Glomerular endothelial cell (primary cell): ENCODE measurements at regions not wholly inside any gene's neighbourhood (a gene's known extent, or its start where the extent isn't known, plus 50 kb on each side); places are given as distances from the start of the nearest gene placed in this dataset.
"Not testable (repeated sequence)": the region's sequence is repeated elsewhere in the genome, so short reads cannot be mapped to it uniquely, and the experiment has no call there.

ENCODE experiments used
- DNase-seq: peaks from one replicate; pipeline ENCODE4 v3.0.0-alpha.2; 2011; ENCODE audit warnings: low read depth, low spot score; ENCODE audit errors: extremely low read depth

DNA sequence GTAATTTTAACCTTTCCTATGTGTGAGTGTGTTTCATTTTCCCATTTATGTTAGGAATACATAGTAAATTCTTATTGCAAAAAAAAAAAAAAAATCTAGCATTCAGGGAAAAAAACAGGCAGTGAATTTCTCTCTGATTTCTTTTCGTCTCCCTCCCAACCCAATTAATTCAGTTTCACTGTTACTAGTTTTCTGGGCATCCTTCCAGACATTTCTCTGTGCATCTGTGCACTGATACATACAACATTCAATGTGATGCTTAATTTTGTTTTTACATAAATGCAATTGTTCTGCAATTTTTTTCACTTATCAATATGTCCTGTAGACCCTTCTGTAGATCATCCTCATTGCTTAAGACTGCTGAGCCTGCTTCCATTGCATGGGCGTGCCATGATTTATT lies 694.3 kb upstream of the TBX3 start:
- no peak for DNase-seq

- DNase-seq: no peak
These were observed 693.8 kb upstream of the TBX3 start for GRCh38 chr12:115377779-115378178.

DNA sequence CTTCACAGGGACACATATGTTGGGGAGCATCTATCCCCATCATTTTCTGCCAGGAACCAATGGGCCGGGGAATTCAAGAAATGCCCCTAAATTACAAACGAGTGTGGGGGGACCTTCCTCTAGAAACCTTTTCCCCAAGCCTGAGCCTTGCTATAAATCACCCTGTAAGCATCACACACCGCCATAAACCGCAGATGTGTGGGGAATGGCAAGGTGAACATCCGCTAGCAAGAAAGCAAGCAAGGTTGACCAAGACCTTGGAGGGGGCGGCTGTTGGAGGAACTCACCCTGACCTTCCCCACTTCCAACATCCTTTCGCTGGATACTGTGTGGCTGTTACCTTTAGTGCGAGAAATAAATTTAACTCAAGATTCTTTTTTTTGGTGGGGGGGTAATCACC lies 693.3 kb upstream of the TBX3 start:
- DNase-seq: no peak

GRCh38 chr12:115375186-115375991 lies 691.4 kb upstream of the TBX3 start:
- DNase-seq: no peak

DNA sequence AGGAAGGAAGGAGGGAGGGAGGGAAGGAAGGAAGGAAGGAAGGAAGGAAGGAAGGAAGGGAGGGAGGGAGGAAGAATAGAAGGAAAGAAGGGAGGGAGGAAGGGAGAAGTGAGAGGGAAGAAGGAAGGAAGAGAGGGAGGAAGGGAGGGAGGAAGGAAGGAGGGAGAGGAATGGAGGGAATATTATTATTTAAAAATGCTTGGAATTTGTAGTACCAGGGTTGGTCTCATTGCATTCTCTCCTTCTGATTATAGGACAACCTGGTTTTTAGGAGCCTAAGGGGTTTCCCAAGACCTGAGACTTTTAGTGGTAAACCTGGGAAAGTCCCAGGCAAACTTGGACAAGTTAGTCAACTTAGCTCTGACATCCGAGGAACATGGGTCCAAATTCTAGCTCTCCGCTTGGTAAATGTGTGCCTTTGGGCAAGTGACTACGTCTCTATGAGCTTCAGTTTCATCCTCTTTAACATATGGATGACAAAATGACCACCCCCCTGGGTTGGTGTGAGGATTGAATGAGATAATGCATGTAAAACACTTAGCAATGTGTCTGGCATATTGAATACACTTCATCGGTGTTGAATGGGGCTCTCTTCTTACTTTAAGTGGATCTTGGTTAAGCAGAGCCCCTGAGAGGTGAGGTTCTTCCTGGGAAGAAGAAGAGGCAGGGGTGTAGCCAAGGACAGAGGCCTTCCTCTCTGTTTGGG lies 690.7 kb upstream of the TBX3 start:
- no peak for DNase-seq

GRCh38 chr12:115371711-115372110 lies 687.7 kb upstream of the TBX3 start:
- no peak for DNase-seq

- DNase-seq: no peak
These were observed 686.7 kb upstream of the TBX3 start for GRCh38 chr12:115370650-115371049.

DNA sequence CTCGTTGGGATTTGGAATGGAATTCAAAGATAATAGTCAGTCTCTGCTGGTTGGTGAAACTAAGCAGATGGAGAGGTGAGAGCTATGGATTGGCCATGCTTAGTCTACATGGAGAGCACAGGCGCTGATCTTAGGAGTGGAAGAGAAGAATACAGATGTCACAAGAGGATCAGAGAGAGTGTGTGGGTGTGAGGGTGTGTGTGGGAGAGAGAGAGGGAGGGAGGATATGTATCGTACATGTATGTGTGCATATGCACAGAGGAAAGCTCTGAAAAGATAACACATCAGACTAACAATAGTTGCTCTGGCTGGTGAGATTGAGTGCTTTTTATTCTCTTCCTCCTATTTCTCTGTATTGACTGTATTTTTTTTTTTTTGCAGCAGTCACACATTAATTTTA lies 686.2 kb upstream of the TBX3 start:
- DNase-seq: no peak

DNA sequence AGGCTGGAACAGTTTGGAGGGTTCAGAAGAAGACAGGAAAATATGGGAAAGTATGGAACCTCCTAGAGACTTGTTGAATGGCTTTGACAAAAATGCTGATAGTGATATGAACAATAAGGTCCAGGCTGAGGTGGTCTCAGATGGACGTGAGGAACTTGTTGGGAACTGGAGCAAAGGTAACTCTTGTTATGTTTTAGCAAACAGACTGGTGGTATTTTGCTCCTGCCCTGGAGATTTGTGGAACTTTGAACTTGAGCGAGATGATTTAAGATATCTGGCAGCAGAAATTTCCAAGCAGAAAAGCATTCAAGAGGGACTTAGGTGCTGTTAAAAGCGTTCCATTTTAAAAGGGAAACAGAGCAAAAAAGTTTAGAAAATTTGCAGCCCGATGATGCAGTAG lies 682.3 kb upstream of the TBX3 start:
- DNase-seq: not testable (repeated sequence)

- not testable (repeated sequence) for DNase-seq
These were observed 681.8 kb upstream of the TBX3 start for GRCh38 chr12:115365765-115366164.

DNA sequence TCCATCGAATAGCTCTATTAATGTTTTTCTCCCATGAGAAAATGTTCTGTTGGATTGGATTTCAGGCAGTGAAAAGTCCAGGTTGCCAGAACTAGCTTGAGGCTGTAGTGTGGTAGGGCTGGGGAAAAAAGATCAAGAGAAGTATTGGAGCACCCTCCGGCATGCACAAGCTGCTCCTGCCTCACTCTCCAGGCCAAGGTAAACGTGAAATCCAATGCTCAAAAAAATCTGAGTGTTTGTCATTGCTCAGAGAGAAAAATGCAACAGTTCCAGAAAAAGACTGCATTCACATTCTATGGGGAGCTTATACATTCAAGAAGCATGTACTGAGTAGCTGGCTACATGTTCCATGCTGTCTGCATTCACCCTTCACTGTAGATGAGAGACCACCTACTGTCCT lies 680.9 kb upstream of the TBX3 start:
- DNase-seq: no peak

DNA sequence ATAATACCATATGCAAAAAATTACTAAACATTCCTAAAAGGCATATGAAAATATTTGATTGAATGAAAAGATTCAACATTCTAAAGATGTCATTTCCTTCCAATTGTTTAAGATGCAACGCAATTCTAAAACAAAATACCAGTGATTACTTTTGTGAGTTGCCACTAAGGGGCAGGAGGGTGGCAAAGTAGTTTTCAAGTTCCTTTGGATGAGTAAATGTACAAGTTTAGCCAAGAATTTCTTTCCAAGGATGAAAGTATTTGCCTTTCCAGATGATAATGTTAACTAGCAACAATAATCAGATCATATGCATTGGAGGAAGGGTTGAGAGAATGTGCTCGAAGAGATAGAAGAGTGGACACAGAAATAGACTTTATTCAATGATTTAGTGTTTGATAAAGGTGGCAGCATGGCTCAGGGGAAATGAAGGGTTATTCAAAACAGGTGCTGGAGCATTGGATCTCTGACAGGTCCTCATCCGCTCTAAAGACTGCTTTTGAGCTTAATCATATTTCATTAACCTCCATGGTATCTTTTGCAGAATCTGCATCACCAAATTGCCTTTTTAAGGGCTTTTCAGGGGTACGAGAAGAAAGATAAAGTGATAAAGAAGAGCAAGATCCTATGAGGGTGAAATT lies 678.5 kb upstream of the TBX3 start:
- DNase-seq: no peak

GRCh38 chr12:115357681-115358080 lies 673.7 kb upstream of the TBX3 start:
- no peak for DNase-seq

DNA sequence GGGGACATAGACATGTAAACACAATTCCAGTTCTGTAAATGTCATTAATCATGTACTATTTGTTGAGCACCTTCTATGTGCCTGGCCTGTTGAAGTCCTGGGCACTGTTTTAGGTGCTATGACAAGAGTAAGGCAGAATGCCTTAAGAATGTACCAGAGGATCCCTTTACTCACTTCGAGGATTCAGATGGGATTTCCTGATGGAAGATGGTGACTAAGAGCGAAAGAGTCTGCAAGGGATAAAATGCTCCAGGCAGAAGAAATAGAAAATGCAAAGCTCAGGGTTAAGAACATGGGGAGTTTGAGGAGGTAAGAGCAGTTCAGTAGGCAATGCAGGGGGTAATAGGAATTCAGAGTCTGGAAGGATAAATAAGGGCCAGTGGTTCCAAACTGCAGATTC lies 671.3 kb upstream of the TBX3 start:
- DNase-seq: no peak

GRCh38 chr12:115354007-115354890 lies 670.3 kb upstream of the TBX3 start:
- DNase-seq: peak; percentile 22

DNA sequence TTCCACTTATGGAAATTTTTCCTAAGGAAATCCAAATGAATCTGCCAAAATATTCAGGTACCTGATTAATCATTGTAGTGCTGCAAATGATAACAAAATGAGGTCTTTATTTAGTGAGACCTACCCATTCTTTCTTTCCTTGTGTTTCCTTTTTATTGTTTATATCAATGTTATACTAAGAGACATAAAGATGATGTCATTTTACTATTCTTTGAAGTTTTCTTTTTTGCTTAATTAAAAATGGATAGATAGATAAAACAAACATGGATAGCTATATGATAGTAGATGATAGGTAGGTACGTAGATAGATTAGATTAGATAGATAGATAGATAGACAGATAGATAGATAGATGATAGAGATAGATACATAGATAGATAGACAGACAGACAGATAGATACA lies 669.5 kb upstream of the TBX3 start:
- DNase-seq: no peak

DNA sequence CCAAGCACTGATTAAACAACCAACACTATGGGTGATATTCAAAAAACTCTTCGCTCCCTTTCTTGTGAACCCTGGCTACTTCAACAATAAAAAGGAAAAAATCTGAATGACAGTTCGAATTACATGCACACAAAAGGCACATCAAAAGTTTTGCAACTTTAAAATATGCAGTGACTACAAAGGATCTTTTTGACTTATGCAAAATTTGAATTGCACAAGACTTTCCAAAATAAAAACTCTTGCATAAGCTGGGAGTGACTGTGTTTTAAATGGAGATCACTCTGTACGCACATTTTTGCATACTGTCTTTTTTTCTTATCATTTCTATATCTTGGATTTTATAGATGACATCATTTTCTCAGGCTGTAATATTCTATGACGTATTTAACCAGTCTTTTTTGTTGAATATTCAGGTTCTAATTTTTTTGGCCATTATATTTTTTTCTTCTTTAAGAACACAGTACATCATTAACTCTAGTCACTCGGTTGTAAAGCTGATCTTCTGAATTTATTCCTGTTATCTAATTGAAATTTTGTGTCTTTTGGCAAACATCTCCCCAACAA lies 667.6 kb upstream of the TBX3 start:
- DNase-seq: no peak

- DNase-seq: no peak
These were observed 665.7 kb upstream of the TBX3 start for GRCh38 chr12:115349711-115350110.

GRCh38 chr12:115348301-115348700 lies 664.3 kb upstream of the TBX3 start:
- no peak for DNase-seq

GRCh38 chr12:115343601-115344000 lies 659.6 kb upstream of the TBX3 start:
- no peak for DNase-seq

DNA sequence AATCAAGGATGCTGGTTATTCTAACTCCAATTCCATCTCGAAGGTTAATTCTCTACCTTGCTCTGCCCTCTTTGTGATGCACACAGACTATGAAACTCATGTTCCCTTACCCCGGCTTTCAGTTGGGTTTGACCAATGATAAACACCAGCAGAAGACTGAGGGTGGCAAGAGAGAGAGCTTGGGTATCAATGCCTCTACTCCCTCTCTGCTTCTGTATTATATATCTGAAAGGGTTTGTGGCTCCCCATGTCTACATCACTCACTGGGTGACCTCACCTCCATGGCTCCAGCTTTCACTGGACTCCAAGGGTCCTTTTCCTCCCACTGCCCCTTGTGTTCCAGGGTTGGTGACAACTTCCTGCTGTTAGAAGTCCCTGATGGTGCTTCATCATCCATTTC lies 659.0 kb upstream of the TBX3 start:
- DNase-seq: no peak
